ENCODE measurements at regions not wholly inside any gene's neighbourhood (a gene's known extent, or its start where the extent isn't known, plus 50 kb on each side); places are given as distances from the start of the nearest gene placed in this dataset.

DNA sequence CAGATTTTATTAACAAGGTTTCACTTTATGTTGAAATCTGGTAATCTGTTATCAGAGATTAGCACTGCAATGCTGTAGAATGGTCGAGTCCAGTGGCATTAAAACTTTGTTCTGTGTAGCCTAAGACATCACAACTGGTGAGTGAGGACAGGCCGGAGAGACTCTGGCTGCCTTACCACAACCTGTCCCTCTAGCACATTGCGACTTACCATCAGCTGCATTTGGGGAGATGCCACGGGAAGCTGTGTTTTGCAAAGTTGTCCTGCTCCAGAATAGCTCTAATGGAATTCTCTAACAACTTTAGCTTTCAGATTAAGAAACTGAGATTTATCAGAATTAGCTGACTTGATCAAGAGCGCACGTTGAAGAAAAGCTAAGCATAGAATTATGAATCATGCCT, 493.3 kb downstream of the MAFB start:
- TF ChIP-seq, protein P1, sequence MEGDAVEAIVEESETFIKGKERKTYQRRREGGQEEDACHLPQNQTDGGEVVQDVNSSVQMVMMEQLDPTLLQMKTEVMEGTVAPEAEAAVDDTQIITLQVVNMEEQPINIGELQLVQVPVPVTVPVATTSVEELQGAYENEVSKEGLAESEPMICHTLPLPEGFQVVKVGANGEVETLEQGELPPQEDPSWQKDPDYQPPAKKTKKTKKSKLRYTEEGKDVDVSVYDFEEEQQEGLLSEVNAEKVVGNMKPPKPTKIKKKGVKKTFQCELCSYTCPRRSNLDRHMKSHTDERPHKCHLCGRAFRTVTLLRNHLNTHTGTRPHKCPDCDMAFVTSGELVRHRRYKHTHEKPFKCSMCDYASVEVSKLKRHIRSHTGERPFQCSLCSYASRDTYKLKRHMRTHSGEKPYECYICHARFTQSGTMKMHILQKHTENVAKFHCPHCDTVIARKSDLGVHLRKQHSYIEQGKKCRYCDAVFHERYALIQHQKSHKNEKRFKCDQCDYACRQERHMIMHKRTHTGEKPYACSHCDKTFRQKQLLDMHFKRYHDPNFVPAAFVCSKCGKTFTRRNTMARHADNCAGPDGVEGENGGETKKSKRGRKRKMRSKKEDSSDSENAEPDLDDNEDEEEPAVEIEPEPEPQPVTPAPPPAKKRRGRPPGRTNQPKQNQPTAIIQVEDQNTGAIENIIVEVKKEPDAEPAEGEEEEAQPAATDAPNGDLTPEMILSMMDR (IDR thresholded peaks at IDR 0.05): no peak
- no peak for TF ChIP-seq POLR2A (IDR thresholded peaks at IDR 0.05)
- no peak for TF ChIP-seq POLR2AphosphoS5 (IDR thresholded peaks at IDR 0.05; ENCODE audit: insufficient read depth in 1 of 2, low read depth in 1 of 2)
